Liver (tissue), 7 donors: ENCODE measurements at regions not wholly inside any gene's neighbourhood (a gene's known extent, or its start where the extent isn't known, plus 50 kb on each side); places are given as distances from the start of the nearest gene placed in this dataset.
"Not testable (repeated sequence)": the region's sequence is repeated elsewhere in the genome, so short reads cannot be mapped to it uniquely, and the experiment has no call there.

Experiments
- DNase-seq: peaks from one replicate; pipeline ENCODE4 v3.0.0-alpha.2; 2017; ENCODE audit warnings: low spot score
- H3K27ac ChIP-seq, 2 donors: one replicate each; pipeline ENCODE4 v1.7.0; 2013; ENCODE audit warnings: inconsistent platforms in 2 of 2, low read length in 2 of 2, control low read depth in 1 of 2, low read depth in 1 of 2, mild to moderate bottlenecking in 1 of 2
- H3K27me3 ChIP-seq, 4 donors: one replicate each; pipeline versions ENCODE4 v1.6.1 to v1.7.0; 2013; ENCODE audit warnings: low read length in 3 of 4, inconsistent platforms in 1 of 4, mild to moderate bottlenecking in 1 of 4, moderate library complexity in 1 of 4; ENCODE audit not compliant: control insufficient read depth in 4 of 4, insufficient read depth in 4 of 4
- H3K36me3 ChIP-seq, 4 donors: one replicate each; pipeline versions ENCODE4 v1.6.1 to v1.7.0; 2013; ENCODE audit warnings: low read length in 3 of 4, mild to moderate bottlenecking in 3 of 4, low read depth in 1 of 4, moderate library complexity in 1 of 4; ENCODE audit not compliant: control insufficient read depth in 4 of 4, insufficient read depth in 3 of 4
- H3K4me1 ChIP-seq, 4 donors: one replicate each; pipeline versions ENCODE4 v1.6.1 to v1.7.0; 2013; ENCODE audit warnings: low read length in 3 of 4, mild to moderate bottlenecking in 3 of 4, moderate library complexity in 1 of 4; ENCODE audit not compliant: control insufficient read depth in 4 of 4, insufficient read depth in 4 of 4
- H3K4me3 ChIP-seq, 3 donors: one replicate each; pipeline versions ENCODE4 v1.6.1 to v1.7.0; 2013; ENCODE audit warnings: low read length in 3 of 3, control low read depth in 1 of 3, low read depth in 1 of 3, mild to moderate bottlenecking in 1 of 3
- H3K9ac ChIP-seq, 2 donors: one replicate each; pipeline ENCODE4 v1.7.0; 2013; ENCODE audit warnings: low read length in 2 of 2, mild to moderate bottlenecking in 2 of 2, moderate library complexity in 2 of 2, control low read depth in 1 of 2, low read depth in 1 of 2
- H3K9me3 ChIP-seq, 4 donors: one replicate each; pipeline versions ENCODE4 v1.6.1 to v1.7.0; 2013; ENCODE audit warnings: low read length in 3 of 4; ENCODE audit not compliant: control insufficient read depth in 4 of 4
- FOXA2 ChIP-seq: IDR thresholded peaks from 2 replicates; pipeline ENCODE4 v1.6.1; 2016; ENCODE audit warnings: antibody characterized with exemption
- HNF4A ChIP-seq, 2 donors: conservative IDR thresholded peaks; 2 replicates each; pipeline ENCODE4 v1.6.1; 2016; ENCODE audit warnings: antibody characterized with exemption in 2 of 2, mild to moderate bottlenecking in 2 of 2
- HNF4G ChIP-seq: IDR thresholded peaks from 2 replicates; pipeline ENCODE4 v1.6.1; 2016; ENCODE audit warnings: antibody characterized with exemption
- NR2F2 ChIP-seq: IDR thresholded peaks from 2 replicates; pipeline ENCODE4 v1.6.1; 2016; ENCODE audit warnings: antibody characterized with exemption
- RAD21 ChIP-seq, 2 donors: IDR thresholded peaks; 2 replicates each; pipeline ENCODE4 v1.6.1; 2016; ENCODE audit warnings: antibody characterized with exemption in 2 of 2, mild to moderate bottlenecking in 2 of 2
- RXRA ChIP-seq, 2 donors: IDR thresholded peaks; 2 replicates each; pipeline ENCODE4 v1.6.1; 2017 to 2018; ENCODE audit warnings: antibody characterized with exemption in 2 of 2, mild to moderate bottlenecking in 1 of 2
- SP1 ChIP-seq: IDR thresholded peaks from 2 replicates; pipeline ENCODE4 v1.6.1; 2018; ENCODE audit warnings: antibody characterized with exemption, mild to moderate bottlenecking
- YY1 ChIP-seq: IDR thresholded peaks from 2 replicates; pipeline ENCODE4 v1.6.1; 2016; ENCODE audit warnings: antibody characterized with exemption, mild to moderate bottlenecking
- WGBS: extraction: QIAGEN DNeasy Blood & Tissue Kit; methylation state at CpG from one replicate; pipeline ENCODE4 v1.1.7; 2013; 5-methylcytosine and 5-hydroxymethylcytosine counted together
- TF ChIP-seq, protein P1 (sequence below): IDR thresholded peaks from 2 replicates; pipeline ENCODE4 v1.6.1; 2016; ENCODE audit warnings: antibody characterized with exemption
- donor health status: healthy.
- donor health status: healthy.
- donor health status: healthy.
- donor health status: healthy.

DNA sequence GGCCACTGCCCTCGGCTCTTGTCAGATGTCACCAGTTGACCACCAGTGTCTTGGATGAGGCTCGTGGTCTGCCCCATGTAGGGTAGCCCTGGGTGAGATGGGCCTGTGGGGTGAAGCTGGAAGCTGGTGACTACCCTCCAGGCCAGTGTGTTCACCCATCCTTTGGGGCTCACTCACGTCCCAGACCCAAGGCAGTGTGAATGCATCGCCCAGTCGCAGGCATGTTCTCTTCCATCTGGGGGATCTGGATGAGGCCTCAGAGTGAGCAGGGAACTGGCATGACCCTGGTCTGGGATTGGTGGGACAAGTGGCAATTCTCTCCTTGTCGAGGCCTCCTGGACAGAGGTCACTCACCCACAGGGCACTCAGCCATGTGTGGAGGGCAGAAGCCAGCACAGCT lies 120.1 kb upstream of the PHACTR3 start:
- Histone ChIP-seq H3K4me3 (no peak overlapping the region), H3K27me3 (peaks cover 0 to 2% (median 0%) of the 10 kb centered on the region in 4 donors), H3K36me3 (no peaks in the 10 kb centered on the region), H3K9ac (no peak overlapping the region), H3K4me1 (no peaks in the 10 kb centered on the region), H3K27ac (no peak overlapping the region), H3K9me3 (peaks cover 0 to 2% (median 0%) of the 10 kb centered on the region in 4 donors)
- no peak for DNase-seq
- WGBS, result 80% methylated on average over 6 of the region's 6 CpGs
- no peak for TF ChIP-seq HNF4G
- TF ChIP-seq, protein P1, sequence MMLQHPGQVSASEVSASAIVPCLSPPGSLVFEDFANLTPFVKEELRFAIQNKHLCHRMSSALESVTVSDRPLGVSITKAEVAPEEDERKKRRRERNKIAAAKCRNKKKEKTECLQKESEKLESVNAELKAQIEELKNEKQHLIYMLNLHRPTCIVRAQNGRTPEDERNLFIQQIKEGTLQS, result no peak
- TF ChIP-seq YY1, result no peak
- no peak for TF ChIP-seq RXRA (IDR thresholded peaks at IDR 0.05)
- TF ChIP-seq NR2F2, result no peak
- no peak for TF ChIP-seq RAD21 (IDR thresholded peaks at IDR 0.05)

DNA sequence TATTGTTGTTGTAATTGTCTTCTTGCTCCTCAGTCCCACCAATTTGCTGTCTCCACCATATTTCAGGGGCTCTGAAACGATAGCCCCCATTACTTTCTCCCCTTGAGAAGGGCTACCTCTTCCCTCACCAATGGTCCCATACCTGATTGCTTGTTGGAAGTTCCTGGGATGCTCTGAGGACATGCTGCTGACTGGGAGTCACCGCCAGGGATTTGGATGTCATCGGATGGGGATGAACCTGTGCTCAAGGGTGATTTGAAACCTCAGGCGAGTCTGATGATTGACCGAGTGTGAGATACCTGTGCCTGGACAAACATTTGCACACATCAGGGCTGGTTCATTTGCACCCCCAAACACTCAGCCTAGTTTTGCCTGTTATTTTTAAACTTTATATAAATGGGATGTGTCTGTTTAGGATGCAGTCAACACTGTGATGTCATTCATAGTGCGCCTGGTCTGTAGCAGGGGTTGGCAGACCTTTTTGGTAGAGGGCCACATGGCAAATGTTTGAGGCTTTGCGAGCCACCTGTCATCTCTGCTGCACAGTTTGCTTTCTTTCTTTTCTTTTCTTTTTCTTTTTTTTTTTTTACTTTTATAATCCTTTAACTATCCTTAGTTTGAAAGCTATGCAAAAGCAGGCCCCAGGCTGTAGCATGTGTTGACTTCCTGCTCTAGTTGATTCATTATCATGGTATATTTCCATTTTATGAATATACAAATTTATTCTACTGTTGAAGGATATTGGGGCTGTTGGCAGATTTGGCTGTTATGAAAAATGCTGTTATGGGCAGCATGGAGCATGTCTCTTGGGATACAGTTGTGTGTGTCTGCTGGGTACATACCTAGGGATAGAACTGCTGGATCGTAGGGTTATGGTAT lies 118.5 kb upstream of the PHACTR3 start:
- Histone ChIP-seq H3K9ac (no peak overlapping the region), H3K36me3 (no peaks in the 10 kb centered on the region), H3K4me1 (no peaks in the 10 kb centered on the region), H3K4me3 (no peak overlapping the region), H3K9me3 (no peaks in the 10 kb centered on the region), H3K27me3 (peaks cover 0 to 2% (median 0%) of the 10 kb centered on the region in 4 donors), H3K27ac (no peak overlapping the region)
- WGBS, result 90% methylated on average over 8 of the region's 8 CpGs
- TF ChIP-seq HNF4A (conservative IDR thresholded peaks at IDR 0.05) (no peak), SP1 (no peak), FOXA2 (no peak)
- TF ChIP-seq, protein P1, result no peak
- no peak for DNase-seq

DNA sequence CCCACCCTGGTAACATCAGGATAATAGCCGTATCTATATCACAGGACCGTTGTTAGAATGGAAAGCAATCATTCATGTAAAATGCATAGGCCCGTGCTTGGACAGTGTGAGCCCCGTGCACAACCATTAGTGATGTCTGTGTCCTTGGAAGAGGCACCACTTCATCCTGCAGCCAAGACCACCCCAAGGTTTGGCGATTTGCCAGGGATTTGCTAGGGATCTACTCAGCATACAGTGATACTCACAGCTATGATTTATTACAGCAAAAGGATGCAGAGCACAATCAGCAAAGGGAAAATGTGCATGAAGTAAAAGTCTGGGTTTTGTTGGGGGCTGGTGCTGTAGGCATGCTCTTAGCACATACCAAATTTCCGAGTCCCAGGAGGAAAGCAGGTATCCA lies 115.9 kb upstream of the PHACTR3 start:
- not testable (repeated sequence) for DNase-seq, H3K4me1 ChIP-seq, H3K27ac ChIP-seq, H3K27me3 ChIP-seq, H3K9me3 ChIP-seq, H3K9ac ChIP-seq, H3K4me3 ChIP-seq, H3K36me3 ChIP-seq
- 75% methylated on average over 6 of the region's 6 CpGs for WGBS

DNA sequence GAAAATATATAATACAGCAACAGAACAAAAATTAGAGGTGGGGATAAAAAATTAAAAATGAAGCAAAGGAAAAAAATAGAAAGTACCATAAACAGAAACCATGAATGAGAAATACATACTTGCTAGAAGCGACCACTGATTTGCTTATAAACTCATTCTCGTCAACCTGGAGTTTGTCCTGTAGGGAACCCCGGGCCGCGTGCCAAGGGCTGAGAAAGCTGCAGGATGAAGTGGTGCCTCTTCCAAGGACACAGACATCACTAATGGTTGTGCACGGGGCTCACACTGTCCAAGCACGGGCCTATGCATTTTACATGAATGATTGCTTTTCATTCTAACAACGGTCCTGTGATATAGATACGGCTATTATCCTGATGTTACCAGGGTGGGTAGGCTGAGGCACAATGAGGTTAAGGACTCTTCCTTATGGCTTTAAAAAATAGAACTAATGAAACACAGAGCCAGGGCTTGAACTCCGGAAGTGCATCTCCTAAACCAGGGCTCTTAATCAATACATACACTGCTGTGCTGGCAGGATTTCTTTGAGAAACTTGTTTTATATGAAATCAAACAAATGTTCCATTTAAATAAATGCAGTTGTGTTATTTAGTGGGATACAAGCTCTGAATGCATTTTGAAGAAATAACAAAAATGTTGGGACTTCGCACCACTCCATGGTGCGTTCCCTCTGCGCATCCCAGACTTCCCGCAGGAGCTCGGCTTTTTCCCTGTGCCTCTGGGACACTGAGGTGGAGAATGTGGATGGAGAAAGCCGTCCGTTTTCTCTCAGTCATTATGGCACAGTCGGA lies 113.9 kb upstream of the PHACTR3 start:
- H3K9me3 ChIP-seq, H3K27me3 ChIP-seq, H3K36me3 ChIP-seq, H3K4me1 ChIP-seq, H3K27ac ChIP-seq, DNase-seq, H3K9ac ChIP-seq, H3K4me3 ChIP-seq: not testable (repeated sequence)
- 85% methylated on average over 18 of the region's 18 CpGs for WGBS
